ENCODE measurements at regions not wholly inside any gene's neighbourhood (a gene's known extent, or its start where the extent isn't known, plus 50 kb on each side); places are given as distances from the start of the nearest gene placed in this dataset.
A peak's percentile ranks its signal among the peaks of the same experiment; 100 is the strongest.

- no peak for DNase-seq
These were observed 288.3 kb upstream of the TNRC6C start for GRCh38 chr17:77670173-77670572.

DNA sequence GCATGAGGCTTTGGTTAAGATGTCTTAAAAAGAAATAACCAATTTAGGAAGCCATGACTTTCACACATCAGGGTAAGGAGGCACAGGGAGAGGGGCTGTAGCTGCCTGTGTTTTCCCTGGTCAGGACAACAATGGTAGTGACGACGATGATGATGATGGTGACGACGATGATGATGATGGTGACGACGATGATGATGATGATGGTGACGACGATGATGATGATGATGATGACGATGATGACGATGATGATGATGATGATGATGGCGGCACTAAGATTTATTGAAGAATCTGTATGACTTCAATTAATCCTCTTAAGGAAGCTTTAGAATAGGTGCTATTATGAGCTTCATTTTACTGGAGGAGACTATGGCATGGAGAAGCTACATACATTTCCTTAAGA, 284.1 kb upstream of the TNRC6C start:
- DNase-seq, result no peak

DNA sequence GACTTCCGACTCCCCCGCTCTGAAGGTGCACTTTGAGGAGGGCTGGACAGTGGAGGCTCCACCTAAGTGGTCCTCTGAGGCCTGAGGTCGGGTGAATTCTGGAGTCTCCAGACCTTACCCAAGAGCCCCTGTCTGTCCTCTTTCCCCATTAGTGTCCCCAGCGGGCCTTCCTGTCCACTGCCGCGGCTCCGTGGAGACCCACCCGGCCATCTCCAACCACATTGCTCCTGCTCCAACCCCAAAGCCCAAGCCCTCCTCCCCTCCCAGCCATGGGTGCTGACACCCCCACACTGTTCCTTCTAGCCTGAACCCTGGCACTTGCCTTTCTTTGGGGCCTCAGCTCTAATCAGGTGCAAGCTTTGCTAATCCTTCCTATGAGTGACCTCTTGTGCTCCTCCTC, 283.1 kb upstream of the TNRC6C start:
- no peak for DNase-seq

GRCh38 chr17:77675816-77676215, 282.7 kb upstream of the TNRC6C start:
- DNase-seq, result no peak

DNA sequence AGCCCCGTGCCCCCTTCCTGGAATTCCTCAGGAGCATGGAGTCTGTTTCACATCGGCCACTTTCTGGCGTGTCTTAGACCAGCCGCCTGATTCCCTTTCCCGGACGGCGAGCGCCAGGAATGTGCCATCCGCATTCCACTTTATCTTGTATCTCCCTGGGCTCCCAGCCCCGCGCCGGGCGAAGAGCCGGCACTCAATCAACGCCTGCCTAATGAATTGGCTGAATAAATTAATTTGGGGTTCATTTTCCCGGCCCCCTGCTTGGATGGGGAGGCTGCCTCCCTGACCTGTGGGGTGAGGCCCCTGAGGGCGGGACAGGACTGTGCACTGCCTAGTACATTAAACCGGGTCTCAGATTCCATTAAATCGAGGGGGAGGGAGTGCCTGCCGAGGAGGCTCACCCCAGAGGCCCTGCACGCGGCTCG, 282.3 kb upstream of the TNRC6C start:
- DNase-seq, result no peak

GRCh38 chr17:77677211-77677610, 281.3 kb upstream of the TNRC6C start:
- DNase-seq, result no peak

DNA sequence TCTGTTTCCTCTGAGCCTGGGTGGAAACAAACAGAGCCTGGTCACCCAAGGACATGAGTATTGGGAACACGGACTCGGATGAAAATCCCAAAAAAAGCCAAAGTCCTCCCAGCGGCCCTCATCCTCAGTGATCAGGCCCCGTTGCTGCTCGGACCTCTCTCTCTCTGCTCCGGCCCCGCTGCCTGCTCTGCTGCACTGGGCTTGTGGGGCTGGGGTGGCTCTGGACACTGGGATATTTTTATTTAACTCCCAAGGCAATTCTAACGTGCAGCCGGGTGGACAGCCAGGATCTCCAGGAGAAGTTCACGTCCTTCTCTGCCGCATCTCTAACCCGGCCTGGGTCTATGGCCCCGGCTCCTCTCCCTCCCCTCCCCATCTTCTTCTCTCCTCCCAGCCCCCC, 280.9 kb upstream of the TNRC6C start:
- DNase-seq, result no peak

DNA sequence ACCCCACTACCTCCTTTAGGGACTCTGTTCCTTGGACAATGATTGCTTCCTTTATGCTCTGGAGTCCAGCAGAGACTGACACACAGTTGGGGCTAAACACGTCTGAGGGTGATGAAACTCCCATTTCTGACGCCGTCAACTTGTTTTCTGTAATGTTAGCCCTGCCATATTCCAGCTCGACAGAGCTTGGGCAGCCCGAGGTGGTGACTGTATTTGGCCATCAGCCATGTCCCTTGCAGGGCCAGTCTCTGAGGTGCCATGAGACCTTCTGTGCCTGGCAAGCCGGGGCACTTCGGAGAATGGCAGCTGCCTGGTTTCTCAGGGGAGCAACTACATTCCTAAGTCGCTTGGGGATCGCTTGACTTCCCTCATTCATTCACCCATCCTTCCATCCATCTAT, 278.9 kb upstream of the TNRC6C start:
- no peak for DNase-seq

DNA sequence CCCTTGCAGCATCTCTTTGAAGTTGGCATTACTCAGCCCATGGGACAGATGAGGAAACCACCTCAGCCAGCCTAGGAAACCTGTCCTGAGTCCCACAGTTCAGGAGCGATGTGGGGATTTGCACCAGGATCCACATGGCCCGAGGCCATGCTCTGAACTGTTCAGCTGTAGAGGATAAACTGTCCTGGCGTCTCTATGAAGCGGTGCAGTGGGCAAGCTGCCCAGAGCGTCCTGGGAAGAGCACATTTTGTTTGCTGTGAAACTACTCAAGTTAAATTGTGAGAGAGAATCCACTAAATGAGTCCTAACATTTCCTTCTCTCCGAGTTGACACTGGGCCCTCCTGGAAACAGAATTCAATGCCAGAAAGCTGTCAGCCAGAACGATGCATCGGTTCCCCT, 276.6 kb upstream of the TNRC6C start:
- peak; percentile 3 for DNase-seq

- DNase-seq, result no peak
These were observed 273.4 kb upstream of the TNRC6C start for GRCh38 chr17:77684803-77685798.

DNA sequence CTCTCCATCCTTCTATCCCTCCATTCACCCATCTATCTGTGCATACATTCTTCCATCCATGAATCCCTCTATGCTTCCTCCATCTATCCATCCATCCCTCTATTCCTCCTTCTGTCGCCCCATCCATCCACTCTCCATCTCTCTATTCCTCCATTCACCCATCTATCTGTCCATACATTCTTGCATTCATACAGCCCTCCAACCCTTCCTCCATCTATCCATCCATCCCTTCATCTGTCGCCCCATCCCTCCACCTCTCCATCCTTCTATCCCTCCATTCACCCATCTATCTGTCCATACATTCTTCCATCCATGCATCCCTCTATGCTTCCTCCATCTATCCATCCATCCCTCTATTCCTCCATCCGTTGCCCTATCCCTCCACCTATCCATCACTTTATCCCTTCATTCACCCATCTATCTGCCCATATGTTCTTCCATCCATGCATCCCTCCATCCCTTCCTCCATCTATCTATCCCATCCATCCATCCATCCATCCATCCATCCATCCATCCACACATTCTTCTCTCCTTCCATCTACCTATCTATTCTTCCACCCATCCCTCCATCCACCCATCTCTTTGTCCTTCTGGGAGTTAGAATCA, 272.5 kb upstream of the TNRC6C start:
- no peak for DNase-seq

GRCh38 chr17:77686903-77687302, 271.6 kb upstream of the TNRC6C start:
- no peak for DNase-seq

DNA sequence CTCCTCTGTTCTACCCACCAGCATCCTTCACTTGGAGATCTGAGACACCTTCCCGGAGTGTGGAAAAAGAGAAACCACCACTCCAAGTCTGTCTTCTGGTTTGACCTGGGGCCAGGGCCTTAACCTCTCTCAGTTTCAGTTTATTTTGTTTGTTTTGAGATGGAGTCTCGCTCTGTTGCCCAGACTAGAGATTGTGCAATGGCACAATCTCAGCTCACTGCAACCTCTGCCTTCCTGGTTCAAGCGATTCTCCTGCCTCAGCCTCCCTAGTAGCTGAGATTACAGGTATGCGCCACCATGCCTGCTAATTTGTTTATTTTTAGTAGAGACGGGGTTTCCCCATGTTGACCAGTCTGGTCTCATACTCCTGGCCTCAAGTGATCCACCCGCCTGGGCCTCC, 271.1 kb upstream of the TNRC6C start:
- no peak for DNase-seq

DNA sequence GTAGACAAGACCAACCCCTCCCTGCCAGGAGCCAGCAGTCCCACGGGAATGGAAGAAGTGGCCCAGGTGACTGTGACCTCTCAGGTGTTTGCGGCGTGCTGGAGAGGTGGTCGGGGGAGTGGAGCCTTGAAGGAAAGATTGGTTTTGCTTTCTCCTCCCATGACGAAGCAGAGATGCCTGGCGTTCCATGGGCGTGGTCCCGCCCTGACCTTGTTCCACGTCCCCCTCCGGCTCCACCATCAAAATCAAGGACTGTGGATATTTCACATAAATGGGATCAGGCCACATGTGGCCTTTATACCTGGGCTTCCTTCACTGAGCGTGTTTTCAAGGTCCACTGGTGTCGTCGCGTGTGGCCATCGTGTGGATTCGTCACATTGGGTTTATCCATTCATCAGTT, 270.6 kb upstream of the TNRC6C start:
- no peak for DNase-seq

DNA sequence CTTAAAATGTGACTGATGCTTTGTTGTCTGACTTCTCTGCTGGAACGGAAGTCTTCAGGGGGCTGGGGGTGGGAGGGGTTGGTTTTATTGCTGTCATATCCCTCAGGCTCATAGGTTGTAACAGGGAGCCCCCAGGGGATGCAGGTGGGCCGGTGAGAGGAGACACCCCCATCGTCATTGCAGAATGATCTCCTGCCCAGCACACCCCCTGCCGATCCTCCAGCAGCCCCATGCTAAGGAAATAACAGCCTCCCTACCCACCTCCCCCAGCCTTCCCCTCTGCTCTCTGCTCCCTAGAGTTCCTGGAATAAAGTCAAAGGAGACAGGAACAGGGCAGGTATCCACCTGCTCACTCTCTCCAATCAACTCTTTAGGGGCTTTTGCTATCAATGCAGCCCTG, 270.1 kb upstream of the TNRC6C start:
- DNase-seq, result no peak

- no peak for DNase-seq
These were observed 268.0 kb upstream of the TNRC6C start for GRCh38 chr17:77690271-77691161.

GRCh38 chr17:77691216-77692085, 267.1 kb upstream of the TNRC6C start:
- no peak for DNase-seq

GRCh38 chr17:77692571-77693161, 265.8 kb upstream of the TNRC6C start:
- DNase-seq, result no peak

GRCh38 chr17:77693301-77693700, 265.2 kb upstream of the TNRC6C start:
- no peak for DNase-seq

GRCh38 chr17:77693776-77694175, 264.7 kb upstream of the TNRC6C start:
- DNase-seq, result no peak

GRCh38 chr17:77694391-77695363, 263.8 kb upstream of the TNRC6C start:
- no peak for DNase-seq
